ENCODE measurements at regions not wholly inside any gene's neighbourhood (a gene's known extent, or its start where the extent isn't known, plus 50 kb on each side); places are given as distances from the start of the nearest gene placed in this dataset.

GRCh38 chr16:79276501-79276900, 324.0 kb downstream of the MAF start:
- H3K9me2 ChIP-seq (ENCODE audit: insufficient read depth), result no peaks in the 10 kb centered on the region
- ChIA-PET CTCF (no interaction called here), POLR2A (no interaction called here), RAD21 (ENCODE audit: low non-redundant PET in 1 of 2, low total read pairs in 2 of 2, uncharacterized antibody in 2 of 2, unreplicated experiment in 2 of 2) (no interaction called here)
- H3K27me3 ChIP-seq (ENCODE audit: insufficient read depth, low read length), result no peaks in the 10 kb centered on the region
- no peak overlapping the region for H3K27ac ChIP-seq (ENCODE audit: low read depth, low read length)
- no peak for TF ChIP-seq EGR1 (IDR thresholded peaks at IDR 0.05; ENCODE audit: low read depth)
- no peak for TF ChIP-seq CEBPB (IDR thresholded peaks at IDR 0.05; ENCODE audit: low read depth)
- TF ChIP-seq SRF (IDR thresholded peaks at IDR 0.05; ENCODE audit: low read depth), result no peak
- TF ChIP-seq JUND (IDR thresholded peaks at IDR 0.05), result no peak
- TF ChIP-seq YY1 (IDR thresholded peaks at IDR 0.05; ENCODE audit: extremely low read depth, insufficient replicate concordance, low read depth, low read length), result no peak
- TF ChIP-seq ZBTB33 (IDR thresholded peaks at IDR 0.05; ENCODE audit: extremely low read depth, insufficient replicate concordance, low read length), result no peak
- TF ChIP-seq RAD21 (IDR thresholded peaks at IDR 0.05; ENCODE audit: low read depth), result no peak
- TF ChIP-seq EZH2 (IDR thresholded peaks at IDR 0.05), result no peak
- no peak for TF ChIP-seq CBX3 (IDR thresholded peaks at IDR 0.05; ENCODE audit: low read depth)
- TF ChIP-seq TCF7L2 (IDR thresholded peaks at IDR 0.05; ENCODE audit: borderline replicate concordance, extremely low read depth, insufficient read depth, insufficient read length), result no peak
- no peaks in the 10 kb centered on the region for H3K4me1 ChIP-seq (ENCODE audit: control insufficient read depth in 1 of 2, insufficient read depth in 2 of 2, low read length in 2 of 2)
- no peak overlapping the region for H3K4me2 ChIP-seq (ENCODE audit: low read length)
- H3K9ac ChIP-seq (ENCODE audit: low read length), result no peak overlapping the region
- no peaks in the 10 kb centered on the region for H3K36me3 ChIP-seq (ENCODE audit: control insufficient read depth in 1 of 2, insufficient read depth in 2 of 2, low read length in 2 of 2)
- ATAC-seq, result no peak
- peaks cover 11 to 13% of the 10 kb centered on the region in 2 experiments; a peak in 2 of 4 replicates for H3K9me3 ChIP-seq (ENCODE audit: control insufficient read depth in 1 of 2, insufficient read depth in 1 of 2, low read depth in 1 of 2, low read length in 2 of 2)
- no peaks in the 10 kb centered on the region for H4K20me1 ChIP-seq (ENCODE audit: insufficient read depth)
- no peaks in the 10 kb centered on the region for H3K79me2 ChIP-seq (ENCODE audit: insufficient read depth, low read length)
- H2AFZ ChIP-seq (ENCODE audit: low read depth, low read length, poor library complexity, severe bottlenecking), result no peak overlapping the region
- DNase-seq (ENCODE audit: low read depth, low spot score), result no peak
- BruUV-seq (replicated peaks), result no TSS peak
- H3K4me3 ChIP-seq (replicated peaks in 1 of 2; ENCODE audit: low read depth in 1 of 2, low read length in 2 of 2), result no peak overlapping the region
- intact Hi-C loops (cut with micrococcal nuclease), result no loop called here
